Fibroblast of skin of right biceps (primary cell): ENCODE measurements at regions not wholly inside any gene's neighbourhood (a gene's known extent, or its start where the extent isn't known, plus 50 kb on each side); places are given as distances from the start of the nearest gene placed in this dataset.
"Not testable (repeated sequence)": the region's sequence is repeated elsewhere in the genome, so short reads cannot be mapped to it uniquely, and the experiment has no call there.

Experiments used
- DNase-seq: peaks from one replicate; pipeline ENCODE4 v3.0.0-alpha.2; 2013

DNA sequence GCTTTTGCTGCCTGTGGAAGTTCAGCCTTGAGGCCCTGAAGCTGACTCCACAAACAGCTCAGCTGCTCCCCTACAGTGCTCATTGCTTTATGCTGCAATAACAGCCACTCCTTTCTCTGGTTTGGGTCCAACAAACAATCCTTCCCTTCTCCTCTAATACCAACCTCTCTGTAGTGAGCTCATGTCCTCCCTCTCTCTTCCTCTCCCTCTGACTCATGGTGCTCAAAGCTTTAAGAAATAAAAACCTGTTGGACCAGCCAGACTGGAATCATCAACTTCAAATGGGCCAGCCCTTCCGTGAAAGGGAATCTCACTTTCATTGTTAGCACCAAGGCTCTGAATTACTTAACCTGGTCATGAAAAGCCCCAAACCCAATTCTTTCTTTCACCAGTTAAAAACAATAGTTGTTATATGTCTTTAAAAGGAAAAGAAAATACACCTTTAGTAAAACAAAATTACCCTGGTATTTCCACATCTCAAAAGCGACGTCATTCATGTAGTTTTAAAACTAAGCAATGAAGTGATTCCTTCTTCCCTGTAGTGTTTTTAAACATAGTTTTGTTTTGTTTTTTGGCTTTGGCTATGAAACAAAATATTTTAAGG is 126.4 kb downstream of the DUSP6 start:
- peak; percentile 82 for DNase-seq

DNA sequence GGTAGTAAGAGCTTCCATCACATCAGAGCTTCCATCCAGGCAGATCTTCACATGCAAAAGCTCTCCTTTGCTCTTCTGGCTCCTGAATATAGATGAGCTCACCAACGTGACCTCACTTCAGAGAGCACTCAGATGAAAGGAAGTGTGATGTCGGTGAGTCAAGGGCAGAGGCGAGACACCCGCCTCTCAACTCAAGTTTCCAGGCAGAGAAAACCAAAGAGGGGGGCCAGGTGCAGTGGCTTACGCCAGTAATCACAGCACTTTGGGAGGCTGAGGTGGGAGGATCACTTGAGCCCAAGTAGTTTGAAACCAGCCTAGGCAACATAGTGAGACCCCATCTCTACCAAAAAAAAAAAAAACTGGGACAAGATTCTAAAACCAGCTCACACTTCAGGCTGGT is 126.9 kb downstream of the DUSP6 start:
- peak; percentile 62 for DNase-seq

DNA sequence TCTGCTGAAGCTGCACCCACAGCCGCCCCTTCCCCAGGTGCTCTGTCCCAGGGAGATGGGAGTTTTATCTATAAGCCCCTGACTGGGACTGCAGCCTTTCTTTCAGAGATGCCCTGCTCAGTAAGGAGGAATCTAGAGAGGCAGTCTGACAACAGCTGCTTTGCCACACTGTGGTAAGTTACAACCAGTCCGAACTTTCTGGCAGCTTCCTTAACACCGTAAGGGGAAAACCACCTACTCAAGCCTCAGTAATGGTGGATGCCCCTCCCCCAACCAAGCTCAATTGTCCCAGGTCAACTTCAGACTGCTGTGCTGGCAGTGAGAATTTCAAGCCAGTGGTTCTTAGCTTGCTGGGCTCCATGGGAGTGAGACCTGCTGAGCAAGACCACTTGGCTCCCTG is 129.7 kb downstream of the DUSP6 start:
- not testable (repeated sequence) for DNase-seq

DNA sequence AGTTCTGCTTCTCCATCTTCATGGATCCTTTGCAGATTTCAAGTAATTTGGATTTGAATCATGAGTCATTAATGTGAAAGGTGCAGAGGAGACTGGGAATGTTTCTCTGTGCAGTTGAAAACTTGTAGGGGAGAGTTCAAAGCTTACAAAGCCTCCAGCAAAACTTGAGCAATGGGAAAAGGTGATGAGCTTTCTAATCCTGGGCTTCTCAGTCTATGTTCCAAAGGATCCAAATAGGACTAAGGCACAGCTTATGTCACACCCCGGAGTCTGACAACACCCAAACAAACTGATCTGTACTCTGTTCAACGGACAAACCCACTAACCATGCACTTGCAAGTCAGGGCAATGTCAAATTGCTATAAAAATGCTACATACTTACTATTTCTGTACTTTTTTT is 134.8 kb downstream of the DUSP6 start:
- no peak for DNase-seq

DNA sequence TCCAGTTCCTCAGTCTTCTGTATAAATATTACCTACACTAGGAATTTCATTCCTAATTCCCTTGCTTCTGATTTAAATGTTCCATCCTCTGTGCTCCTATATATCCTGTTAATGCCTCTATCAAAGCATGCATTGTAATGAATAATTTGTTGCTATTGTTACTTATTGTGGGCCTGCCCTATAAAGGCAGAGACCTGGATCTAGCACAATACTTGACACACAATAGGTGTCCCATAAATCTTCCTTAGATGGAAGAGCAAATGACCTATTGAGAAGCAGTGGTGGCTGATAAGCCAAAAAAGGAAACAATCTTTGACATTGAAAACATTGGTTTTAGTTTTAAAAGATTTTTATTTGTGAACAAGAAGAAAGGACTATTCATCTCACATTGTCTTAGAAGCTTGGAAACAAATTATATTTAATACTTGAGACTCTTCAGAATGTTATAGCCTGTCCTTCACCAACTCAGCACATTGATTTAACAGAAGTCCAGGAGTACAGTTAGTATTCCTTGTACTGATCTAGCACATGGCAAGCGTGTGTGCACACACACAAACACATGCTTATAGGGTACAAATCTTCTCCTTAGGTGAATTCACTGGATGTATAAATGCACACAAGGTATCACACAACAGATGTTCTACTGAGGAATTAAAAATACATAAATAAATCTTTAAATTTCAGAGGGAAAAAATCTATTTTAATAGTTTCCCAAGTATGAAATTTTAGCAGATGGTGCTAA is 135.9 kb downstream of the DUSP6 start:
- DNase-seq, result no peak

DNA sequence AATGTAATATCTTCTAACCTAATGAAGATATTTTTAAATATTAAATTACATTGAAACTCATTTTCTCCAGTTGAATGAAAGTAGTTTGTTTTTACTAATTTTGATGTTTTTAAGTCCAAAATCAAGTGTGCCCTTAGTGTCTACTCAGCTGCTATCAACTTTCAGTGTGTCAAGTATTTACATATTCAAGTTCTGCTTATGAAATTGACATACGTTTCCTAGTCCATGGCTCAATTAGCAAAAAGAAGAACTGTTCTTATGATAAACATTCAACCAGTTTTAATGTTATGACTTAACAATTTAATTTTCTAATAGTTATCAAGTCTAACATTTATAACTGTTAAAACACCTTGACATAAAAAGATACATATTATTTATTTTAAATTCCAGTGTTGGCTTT is 137.1 kb downstream of the DUSP6 start:
- DNase-seq, result no peak

DNA sequence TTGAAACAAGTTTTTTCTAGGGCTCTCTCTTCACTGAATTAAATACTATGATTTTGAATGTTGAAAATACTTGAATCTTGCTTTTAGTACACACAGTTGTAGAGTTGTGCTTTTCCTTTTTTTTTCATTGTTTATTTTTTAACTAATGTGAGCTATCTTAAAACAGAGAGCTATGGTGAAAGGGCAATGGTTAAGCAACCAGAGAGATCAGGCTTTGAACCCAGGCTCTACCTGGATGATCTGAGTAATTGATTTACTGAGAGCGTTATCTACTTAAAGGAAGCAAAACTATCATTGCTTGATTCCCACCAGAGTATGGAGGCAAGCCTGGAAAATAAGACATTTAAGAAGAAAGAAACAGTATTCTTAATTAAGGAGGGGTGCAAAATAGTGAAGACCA is 138.6 kb downstream of the DUSP6 start:
- no peak for DNase-seq

DNA sequence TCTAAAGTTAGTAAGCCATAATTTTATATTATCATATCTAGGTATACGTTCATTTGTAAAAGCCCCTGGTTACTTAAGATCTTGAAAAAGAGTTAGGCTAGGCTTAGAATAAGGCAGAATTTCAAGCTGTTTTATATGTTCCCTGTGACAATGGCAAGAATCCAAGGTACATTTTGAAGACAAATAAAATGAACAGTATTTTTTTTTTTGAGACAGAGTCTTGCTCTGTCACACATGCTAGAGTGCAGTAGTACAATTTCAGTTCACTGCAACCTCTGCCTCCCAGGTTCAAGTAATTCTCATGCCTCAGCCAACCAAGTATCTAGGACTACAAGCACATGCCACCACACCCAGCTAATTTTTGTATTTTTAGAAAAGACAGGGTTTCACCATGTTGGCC is 139.2 kb downstream of the DUSP6 start:
- DNase-seq, result no peak

DNA sequence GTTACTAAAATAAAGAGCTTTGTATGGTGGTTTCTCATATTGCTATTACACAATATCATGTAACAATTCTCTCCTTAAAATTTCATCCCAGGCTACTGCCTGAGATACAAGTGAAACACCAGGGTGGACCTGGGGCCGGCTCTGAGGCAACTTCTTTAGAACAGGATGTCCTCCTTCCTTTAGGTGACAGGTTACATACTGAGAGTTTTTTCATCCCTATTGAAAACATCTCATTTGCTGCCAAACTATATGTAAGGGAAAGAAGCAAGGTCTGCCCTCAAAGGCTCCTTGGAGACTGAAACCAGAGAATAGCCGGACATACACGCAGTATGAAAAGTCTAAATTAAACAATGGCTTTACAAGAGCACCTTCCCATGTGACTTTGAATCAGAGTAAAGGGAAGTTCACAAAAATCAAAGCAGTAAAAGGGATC is 139.9 kb downstream of the DUSP6 start:
- no peak for DNase-seq

DNA sequence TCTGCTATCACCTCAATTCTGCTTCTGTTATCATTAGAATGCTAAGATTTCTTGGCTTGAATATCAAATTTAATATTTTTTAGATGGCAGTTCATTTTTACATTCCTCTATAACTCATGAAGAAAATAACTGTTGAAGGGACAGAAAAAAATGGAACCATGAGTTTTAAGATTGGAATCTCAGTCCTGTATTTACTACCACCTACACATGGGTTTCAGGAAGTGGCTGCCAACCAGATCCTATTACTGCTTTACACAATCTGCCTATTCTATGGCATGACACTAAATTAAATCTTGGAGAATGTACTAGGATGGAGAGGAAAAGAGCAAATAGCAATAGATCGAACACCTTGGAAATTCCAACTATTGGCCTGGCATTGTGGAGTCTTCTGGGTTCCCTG is 140.8 kb downstream of the DUSP6 start:
- DNase-seq, result peak; percentile 16

DNA sequence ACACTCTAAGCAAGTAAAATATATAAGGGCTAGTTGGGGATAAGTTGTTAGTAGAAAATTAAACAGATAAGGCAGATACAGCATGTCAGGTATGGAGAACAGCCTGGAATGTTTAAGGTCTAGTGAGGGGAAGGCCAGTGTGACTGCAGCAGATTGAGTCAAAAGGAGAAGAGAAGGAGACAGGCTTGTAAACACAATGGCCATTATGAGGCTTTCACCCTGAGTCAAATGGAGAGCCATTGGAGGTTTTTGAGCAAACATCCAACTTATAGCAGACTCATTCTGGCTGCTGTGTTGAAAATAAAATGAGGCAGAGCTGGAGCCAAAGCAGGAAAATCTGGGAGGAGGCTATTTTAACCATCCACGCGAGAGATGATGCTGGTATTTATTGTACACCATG is 142.0 kb downstream of the DUSP6 start:
- DNase-seq, result no peak

DNA sequence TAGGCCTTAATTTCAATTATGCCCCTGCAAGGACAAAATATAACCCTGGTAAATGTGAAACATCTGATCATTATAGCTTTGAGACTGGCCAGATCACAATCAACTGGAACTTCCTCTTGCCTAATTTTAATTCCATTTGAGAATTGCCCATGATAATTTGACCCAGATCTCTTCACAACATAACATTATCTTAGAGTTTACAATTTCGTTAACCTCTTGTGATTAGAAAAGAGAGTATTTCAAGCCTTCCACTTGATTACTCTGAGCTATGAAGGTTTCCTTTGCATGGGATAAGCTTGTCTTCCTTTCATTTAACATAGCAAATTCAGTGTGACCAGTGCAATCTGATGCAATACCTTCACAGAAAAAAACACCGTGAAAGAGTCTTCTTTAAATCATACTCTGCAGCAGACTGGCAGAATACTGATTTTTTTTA is 143.6 kb downstream of the DUSP6 start:
- DNase-seq, result peak; percentile 39

DNA sequence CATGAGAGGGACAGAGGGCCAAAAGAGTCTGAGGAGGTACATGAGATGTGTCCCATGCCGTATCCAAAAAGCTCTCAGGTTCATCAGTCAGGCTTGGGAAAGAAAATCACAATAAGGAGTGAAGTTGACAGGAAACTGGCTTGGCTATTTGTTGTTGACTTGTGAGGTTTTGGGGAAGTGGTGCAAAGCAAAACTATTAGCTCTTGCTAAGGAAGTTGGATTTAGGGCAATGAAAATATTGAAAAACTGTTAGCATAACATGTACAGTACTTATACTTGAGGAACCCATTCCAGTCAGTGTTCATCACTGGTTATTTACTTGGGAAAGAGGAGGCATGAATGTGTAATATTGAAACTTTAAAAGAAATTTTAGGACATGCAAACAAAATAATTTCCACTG is 145.9 kb downstream of the DUSP6 start:
- DNase-seq, result no peak

DNA sequence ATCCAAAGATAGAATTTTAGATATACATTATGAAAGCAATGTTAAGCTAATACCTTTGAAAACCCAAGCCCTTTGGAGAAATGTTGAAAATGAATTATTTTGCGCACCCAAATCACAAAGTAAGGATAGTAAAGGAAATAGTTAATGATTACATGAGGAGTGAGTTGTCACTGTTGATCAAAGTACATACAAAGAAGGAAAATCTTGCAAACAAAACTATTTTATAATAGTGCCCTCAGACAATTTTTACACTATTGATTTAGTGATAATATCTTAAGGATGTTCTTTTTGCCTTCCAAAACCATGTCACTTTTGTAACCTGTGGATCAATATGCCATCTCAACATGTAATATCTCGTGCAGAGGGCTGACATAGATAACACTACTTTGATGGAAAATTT is 146.8 kb downstream of the DUSP6 start:
- DNase-seq, result no peak

DNA sequence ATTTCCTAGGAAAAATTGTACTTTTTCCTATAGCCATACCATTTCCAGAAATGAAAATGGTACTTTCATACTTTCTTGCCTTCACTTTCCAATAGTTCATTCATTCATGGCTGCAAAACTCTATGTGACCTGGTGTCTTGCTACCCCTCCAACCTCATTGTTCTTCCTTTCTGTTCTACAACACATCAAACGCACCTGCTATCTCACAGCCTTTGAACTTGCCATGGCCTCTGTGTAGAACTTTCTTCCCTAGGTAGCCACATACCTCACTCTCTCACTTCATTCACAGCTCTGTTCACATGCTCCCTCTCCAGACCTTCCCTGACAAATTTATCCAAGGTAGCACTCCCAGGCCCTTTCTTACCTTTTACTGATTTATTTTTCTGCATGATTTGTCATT is 149.2 kb downstream of the DUSP6 start:
- no peak for DNase-seq

DNA sequence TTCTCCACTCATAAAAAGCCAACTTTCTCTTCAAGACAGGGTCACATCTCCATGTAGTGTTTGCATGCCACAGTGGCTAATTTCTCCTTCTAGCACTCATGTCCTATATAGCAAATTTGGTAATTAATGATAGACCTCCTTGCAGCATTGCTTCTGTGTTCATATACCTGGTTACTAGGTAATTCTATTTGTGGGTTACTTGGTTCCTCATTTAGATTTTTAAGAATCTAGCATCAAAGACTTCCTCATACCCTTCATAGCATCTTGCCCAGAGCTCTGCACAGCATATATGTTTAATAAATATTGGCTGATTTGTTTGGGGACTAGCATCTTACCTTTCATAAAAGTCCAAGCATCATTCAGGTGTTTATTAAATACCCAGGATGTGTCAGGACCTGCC is 152.1 kb downstream of the DUSP6 start:
- no peak for DNase-seq

DNA sequence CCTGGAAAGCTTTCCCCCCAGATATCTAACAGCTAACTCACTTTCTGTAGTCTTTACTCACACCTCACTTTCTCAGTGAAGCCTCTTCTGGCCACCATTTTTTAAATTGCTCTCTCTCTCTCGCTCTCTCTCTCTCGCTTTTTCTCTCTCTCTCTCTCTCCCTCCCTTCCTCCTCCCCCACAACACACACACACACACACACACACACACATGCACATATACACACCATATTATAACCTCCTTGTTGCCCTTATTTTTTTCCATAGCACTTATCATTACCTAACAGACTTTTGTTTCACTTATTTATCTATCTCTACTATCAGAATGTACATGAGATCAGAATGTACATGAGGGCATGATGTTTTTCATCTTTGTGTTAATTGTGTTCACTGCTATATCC is 156.8 kb downstream of the DUSP6 start:
- no peak for DNase-seq

DNA sequence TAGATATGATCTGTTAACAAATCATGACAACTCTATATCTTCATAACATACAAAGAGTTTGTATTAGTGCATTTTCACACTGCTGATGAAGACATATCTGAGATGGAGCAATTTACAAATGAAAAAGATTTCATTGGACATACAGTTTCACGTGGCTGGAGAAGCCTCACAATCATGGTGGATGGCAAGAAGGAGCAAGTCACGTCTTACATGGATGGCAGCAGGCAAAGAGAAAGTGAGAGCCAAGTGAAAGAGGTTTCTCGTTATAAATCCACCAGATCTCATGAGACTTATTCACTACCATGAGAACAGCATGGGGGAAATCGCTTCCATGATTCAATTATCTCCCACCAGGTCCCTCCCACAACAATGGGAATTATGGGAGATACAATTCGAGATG is 157.6 kb downstream of the DUSP6 start:
- DNase-seq, result no peak

DNA sequence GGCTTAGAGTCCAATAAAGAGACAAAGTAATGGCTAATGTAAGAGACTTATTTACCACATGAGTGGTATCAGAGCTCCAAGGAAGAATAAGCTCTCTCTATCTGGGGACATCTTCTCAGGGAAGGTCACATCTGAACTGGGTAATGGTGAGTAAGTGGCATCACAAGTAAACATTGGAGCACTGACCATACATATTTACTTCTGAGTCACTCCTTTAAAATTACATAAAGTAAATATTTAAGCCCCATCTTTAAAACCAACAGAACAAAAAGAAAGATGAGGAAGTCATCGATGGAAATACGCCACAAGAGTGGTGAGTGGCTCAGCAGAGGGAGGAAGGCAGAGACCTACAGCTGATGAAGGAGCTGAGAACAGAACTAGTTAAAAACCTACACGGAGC is 159.9 kb downstream of the DUSP6 start:
- no peak for DNase-seq

DNA sequence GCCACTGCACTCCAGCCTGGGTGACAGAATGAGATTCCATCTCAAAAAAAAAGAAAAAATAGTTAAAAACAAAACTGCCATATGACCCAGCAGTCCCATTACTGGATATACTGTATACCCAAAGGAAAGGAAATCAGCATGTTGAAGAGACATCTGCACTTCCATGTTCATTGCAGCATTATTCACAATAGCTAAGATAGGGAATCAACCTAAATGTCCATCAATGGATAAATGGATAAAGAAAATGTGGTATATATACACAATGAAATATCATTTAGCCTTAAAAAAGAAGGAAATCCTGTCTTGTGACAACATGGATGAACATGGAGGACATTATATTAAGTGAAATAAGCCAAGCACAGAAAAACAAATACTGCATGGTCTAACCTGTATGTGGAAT is 160.7 kb downstream of the DUSP6 start:
- not testable (repeated sequence) for DNase-seq

DNA sequence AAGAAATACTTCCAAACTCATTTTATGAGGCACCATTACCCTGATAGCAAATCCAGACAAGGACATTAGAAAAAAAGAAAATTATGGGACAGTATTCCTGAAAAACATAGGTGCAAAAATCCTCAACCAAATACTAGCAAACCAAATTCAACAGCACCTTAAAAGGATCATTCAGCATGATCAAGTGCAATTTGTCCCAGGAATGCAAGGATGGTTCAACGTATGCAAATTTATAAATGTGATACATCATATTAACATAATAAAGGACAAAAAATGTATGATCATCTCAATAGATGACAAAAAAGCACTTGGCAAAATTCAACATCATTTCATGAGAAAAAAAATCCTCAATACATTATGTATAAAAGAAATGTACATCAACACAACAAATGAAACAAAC is 162.9 kb downstream of the DUSP6 start:
- no peak for DNase-seq

DNA sequence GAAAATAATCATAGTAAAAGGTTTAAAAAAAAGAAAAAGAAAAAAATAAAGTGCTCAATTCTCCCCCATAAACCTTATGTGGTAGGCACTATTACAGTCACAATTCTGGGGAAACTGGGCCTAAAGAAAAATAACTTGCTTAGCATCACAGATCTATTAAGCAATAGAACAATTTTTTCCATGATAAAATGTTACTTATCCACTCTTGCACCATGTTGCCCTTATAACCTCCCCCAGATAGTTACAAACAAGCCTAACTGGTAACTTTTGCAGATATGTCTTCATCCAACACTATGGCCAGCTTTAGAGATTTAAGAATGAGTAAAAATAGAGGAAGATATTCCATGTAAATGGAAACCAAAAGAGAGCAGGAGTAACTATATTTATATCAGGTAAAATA is 164.8 kb downstream of the DUSP6 start:
- no peak for DNase-seq

DNA sequence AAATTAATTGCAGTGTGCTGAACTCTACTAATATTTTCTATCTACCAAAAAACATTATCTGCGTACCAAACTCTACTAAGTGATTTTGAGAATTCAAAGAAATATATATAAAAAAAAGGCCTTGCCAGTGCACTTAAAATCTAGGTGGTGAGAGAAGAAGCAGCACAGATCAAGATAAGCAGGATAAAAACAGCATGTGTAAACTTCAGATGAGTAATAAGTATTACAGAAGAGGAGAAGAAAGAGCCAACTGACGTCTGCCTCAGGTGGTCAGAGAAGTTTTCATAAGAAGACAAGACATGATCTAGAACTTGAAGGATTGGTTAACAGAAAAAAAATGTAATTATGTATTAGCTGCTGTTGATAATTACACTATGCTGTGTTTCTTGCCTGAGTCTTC is 166.4 kb downstream of the DUSP6 start:
- no peak for DNase-seq

DNA sequence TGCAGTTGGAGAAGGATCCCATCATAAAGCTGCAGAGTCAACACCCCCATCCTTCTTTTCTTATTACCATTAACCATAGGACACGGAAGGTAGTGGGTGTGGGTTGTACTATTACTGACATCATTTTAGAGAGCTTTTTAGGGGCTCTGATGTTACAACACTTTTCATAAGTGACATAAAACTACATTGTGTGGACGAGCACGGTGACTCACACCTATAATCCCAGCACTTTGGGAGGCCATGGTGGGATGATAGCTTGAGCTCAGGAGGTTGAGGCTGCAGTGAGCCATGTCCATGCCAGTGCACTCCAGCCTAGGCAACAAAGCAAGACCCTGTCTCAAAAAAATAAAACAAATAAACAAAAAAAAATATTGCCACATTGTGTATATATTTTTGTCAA is 167.1 kb downstream of the DUSP6 start:
- DNase-seq, result no peak

DNA sequence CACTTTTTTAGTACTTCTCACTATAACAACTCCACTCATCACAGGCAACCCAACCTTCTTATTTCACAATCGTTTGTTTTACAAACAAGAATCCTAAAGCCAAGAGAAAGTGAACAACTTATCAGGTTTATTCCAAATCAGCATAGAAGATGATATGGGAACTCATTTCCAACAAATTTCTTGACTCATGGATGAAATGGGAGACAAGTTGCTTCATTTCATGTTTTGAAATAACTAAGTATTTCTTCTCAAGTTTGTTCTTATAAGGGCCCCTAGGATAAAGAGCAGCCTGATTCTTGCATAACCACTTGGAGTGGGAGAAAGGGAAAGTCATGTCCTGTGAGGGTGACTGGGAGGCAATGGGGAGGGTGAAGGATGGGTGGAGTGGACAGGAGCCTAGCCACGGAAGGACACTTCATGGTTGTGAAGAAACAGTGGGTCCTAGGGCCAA is 168.3 kb downstream of the DUSP6 start:
- DNase-seq, result no peak
